H9 (cell line): ENCODE measurements at regions not wholly inside any gene's neighbourhood (a gene's known extent, or its start where the extent isn't known, plus 50 kb on each side); places are given as distances from the start of the nearest gene placed in this dataset.

Source experiments
- DNase-seq: peaks from one replicate; pipeline ENCODE4 v3.0.0-alpha.2; 2017
- H2AFZ ChIP-seq: one replicate; pipeline ENCODE4 v1.6.1; 2013; ENCODE audit warnings: mild to moderate bottlenecking, low read length, control low read depth, moderate library complexity
- H2AK5ac ChIP-seq: 2 replicates; pipeline ENCODE4 v1.6.1; 2013; ENCODE audit warnings: low read length, control low read depth, mixed read lengths; ENCODE audit not compliant: insufficient read length
- H2BK120ac ChIP-seq: one replicate; pipeline ENCODE4 v1.6.1; 2013; ENCODE audit warnings: low read depth, mild to moderate bottlenecking, low read length, control low read depth, inconsistent platforms; ENCODE audit not compliant: poor library complexity, severe bottlenecking
- H2BK12ac ChIP-seq: 2 replicates; pipeline ENCODE4 v1.6.1; 2013; ENCODE audit warnings: low read length, control low read depth, mixed read lengths, low read depth; ENCODE audit not compliant: insufficient read length
- H2BK15ac ChIP-seq: 2 replicates; pipeline ENCODE4 v1.6.1; 2013; ENCODE audit warnings: low read depth, low read length, control low read depth
- H2BK20ac ChIP-seq: one replicate; pipeline ENCODE4 v1.6.1; 2013; ENCODE audit warnings: low read depth, mild to moderate bottlenecking, low read length, control low read depth, inconsistent platforms; ENCODE audit not compliant: poor library complexity, severe bottlenecking
- H2BK5ac ChIP-seq: 2 replicates; pipeline ENCODE4 v1.6.1; 2013; ENCODE audit warnings: low read length, control low read depth, mixed read lengths; ENCODE audit not compliant: insufficient read length
- H3K14ac ChIP-seq: 2 replicates; pipeline ENCODE4 v1.6.1; 2013; ENCODE audit warnings: low read length, control low read depth; ENCODE audit not compliant: insufficient read depth
- H3K18ac ChIP-seq: 2 replicates; pipeline ENCODE4 v1.6.1; 2013; ENCODE audit warnings: low read depth, mild to moderate bottlenecking, mixed read lengths, low read length, control low read depth; ENCODE audit not compliant: insufficient read length
- H3K23ac ChIP-seq: 2 replicates; pipeline ENCODE4 v1.6.1; 2013; ENCODE audit warnings: low read length, control low read depth, mixed read lengths, low read depth; ENCODE audit not compliant: insufficient read length
- H3K23me2 ChIP-seq: 2 replicates; pipeline ENCODE4 v1.6.1; 2013; ENCODE audit warnings: low read depth, mild to moderate bottlenecking, mixed read lengths, low read length, control low read depth; ENCODE audit not compliant: insufficient read length, poor library complexity, severe bottlenecking
- H3K27ac ChIP-seq: 2 replicates; pipeline ENCODE4 v1.5.1; 2013; ENCODE audit warnings: low read length, control low read depth, mixed read lengths, low read depth; ENCODE audit not compliant: insufficient read length
- H3K27me3 ChIP-seq: 2 replicates; pipeline ENCODE4 v1.6.1; 2013; ENCODE audit warnings: low read length, control low read depth, inconsistent platforms; ENCODE audit not compliant: insufficient read depth
- H3K4ac ChIP-seq: 2 replicates; pipeline ENCODE4 v1.6.1; 2013; ENCODE audit warnings: low read depth, mild to moderate bottlenecking, control low read depth, inconsistent platforms, low read length, moderate library complexity
- H3K4me1 ChIP-seq: 2 replicates; pipeline ENCODE4 v1.6.1; 2013; ENCODE audit warnings: low read length, control low read depth, inconsistent platforms; ENCODE audit not compliant: insufficient read depth
- H3K4me2 ChIP-seq: 2 replicates; pipeline ENCODE4 v1.6.1; 2013; ENCODE audit warnings: low read length, control low read depth, mixed read lengths; ENCODE audit not compliant: insufficient read length, insufficient read depth
- H3K56ac ChIP-seq: 2 replicates; pipeline ENCODE4 v1.6.1; 2013; ENCODE audit warnings: low read depth, mild to moderate bottlenecking, mixed read lengths, low read length, control low read depth; ENCODE audit not compliant: insufficient read length
- H3K79me1 ChIP-seq: 2 replicates; pipeline ENCODE4 v1.6.1; 2013; ENCODE audit warnings: low read depth, mild to moderate bottlenecking, moderate library complexity, low read length, control low read depth, inconsistent platforms; ENCODE audit not compliant: insufficient read depth, poor library complexity, severe bottlenecking
- H3K79me2 ChIP-seq: 2 replicates; pipeline ENCODE4 v1.6.1; 2013; ENCODE audit warnings: low read length, control low read depth, inconsistent platforms; ENCODE audit not compliant: insufficient read depth
- H3K9ac ChIP-seq: 2 replicates; pipeline ENCODE4 v1.6.1; 2013; ENCODE audit warnings: low read length, control low read depth, mixed read lengths; ENCODE audit not compliant: insufficient read length; ENCODE audit errors: extremely low read depth
- H3K9me3 ChIP-seq: one replicate; pipeline ENCODE4 v1.6.1; 2013; ENCODE audit warnings: low read depth, low read length, inconsistent platforms; ENCODE audit not compliant: control insufficient read depth
- H3T11ph ChIP-seq: one replicate; pipeline ENCODE4 v1.6.1; 2013; ENCODE audit warnings: mild to moderate bottlenecking, low read length, control low read depth, inconsistent platforms
- H4K20me1 ChIP-seq: one replicate; pipeline ENCODE4 v1.6.1; 2013; ENCODE audit not compliant: control insufficient read depth, insufficient read length, insufficient read depth
- H4K5ac ChIP-seq: 2 replicates; pipeline ENCODE4 v1.6.1; 2013; ENCODE audit warnings: low read depth, mild to moderate bottlenecking, mixed read lengths, low read length, control low read depth; ENCODE audit not compliant: insufficient read length
- H4K8ac ChIP-seq: replicated peaks from 2 replicates; pipeline ENCODE4 v1.6.1; 2013; ENCODE audit warnings: low read length, control low read depth, mixed read lengths, low read depth; ENCODE audit not compliant: insufficient read length
- H4K91ac ChIP-seq: 2 replicates; pipeline ENCODE4 v1.6.1; 2013; ENCODE audit warnings: low read depth, mild to moderate bottlenecking, moderate library complexity, mixed read lengths, low read length, control low read depth; ENCODE audit not compliant: insufficient read length
- H3K27ac Mint-ChIP-seq, 3 experiments: 2 replicates in 2 of 3; 3 replicates in 1 of 3; pipeline ENCODE4 v1.8.0; 2020 to 2021; ENCODE audit warnings: mixed read lengths in 3 of 3, mild to moderate bottlenecking in 1 of 3, moderate library complexity in 1 of 3
- H3K27me3 Mint-ChIP-seq: 2 replicates; pipeline ENCODE4 v1.8.0; 2021; ENCODE audit warnings: low read depth, mild to moderate bottlenecking, moderate library complexity, mixed read lengths
- H3K36me3 Mint-ChIP-seq, 3 experiments: 2 replicates in 2 of 3; 3 replicates in 1 of 3; pipeline ENCODE4 v1.8.0; 2020 to 2021; ENCODE audit warnings: low read depth in 3 of 3, mixed read lengths in 3 of 3; ENCODE audit not compliant: insufficient read depth in 1 of 3
- H3K4me1 Mint-ChIP-seq, 2 experiments: 2 replicates each; pipeline ENCODE4 v1.8.0; 2020; ENCODE audit warnings: mixed read lengths in 2 of 2
- H3K4me3 Mint-ChIP-seq, 2 experiments: 2 replicates in 1 of 2; 3 replicates in 1 of 2; pipeline ENCODE4 v1.8.0; 2020 to 2021; ENCODE audit warnings: mild to moderate bottlenecking in 2 of 2, mixed read lengths in 2 of 2, moderate library complexity in 1 of 2
- H3K9me3 Mint-ChIP-seq, 2 experiments: 2 replicates in 1 of 2; 3 replicates in 1 of 2; pipeline ENCODE4 v1.8.0; 2020; ENCODE audit warnings: mild to moderate bottlenecking in 2 of 2, mixed read lengths in 2 of 2, moderate library complexity in 1 of 2
- WGBS: extraction: QIAGEN DNeasy Blood & Tissue Kit; methylation state at CpG from one replicate; pipeline ENCODE4 v1.1.7; 2013; ENCODE audit warnings: missing lambda C conversion rate, low lambda C conversion rate, mixed read lengths; ENCODE audit not compliant: insufficient read length; ENCODE audit errors: extremely low coverage; 5-methylcytosine and 5-hydroxymethylcytosine counted together
- TF ChIP-seq, protein P1 (sequence below): fragments of 200-600 bp; sonication (generic); conservative IDR thresholded peaks from 3 replicates; pipeline ENCODE4 v1.8.0; 2021; ENCODE audit warnings: antibody characterized with exemption, mild to moderate bottlenecking

DNA sequence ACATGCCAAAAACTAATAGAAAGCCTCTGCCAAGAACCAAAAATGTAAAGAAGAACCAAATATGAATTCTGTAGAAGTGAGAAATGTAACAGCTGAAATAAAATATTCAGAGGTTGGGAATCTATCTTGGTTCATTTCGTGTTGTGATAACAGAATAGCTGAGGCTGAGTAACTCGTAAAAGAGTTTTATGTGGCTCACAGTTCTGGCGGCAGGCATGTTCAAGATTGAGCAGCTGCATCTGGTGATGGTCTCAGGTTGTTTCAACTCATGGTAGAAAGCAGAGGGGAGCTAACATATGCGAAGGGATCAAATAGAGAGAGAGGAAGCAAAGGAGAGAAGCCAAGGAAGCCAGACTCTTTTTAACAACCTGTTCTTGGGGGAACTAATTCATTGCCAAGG lies 717.2 kb downstream of the TNS3 start:
- Histone ChIP-seq H2BK20ac (no peak overlapping the region), H3K9ac (no peak overlapping the region), H3K79me1 (no peaks in the 10 kb centered on the region), H3K23ac (no peak overlapping the region), H3K14ac (no peak overlapping the region), H4K20me1 (no peaks in the 10 kb centered on the region), H3K4me2 (no peak overlapping the region), H3K23me2 (no peaks in the 10 kb centered on the region), H3K18ac (no peak overlapping the region), H3K4ac (no peak overlapping the region), H3K79me2 (no peaks in the 10 kb centered on the region), H3K4me1 (no peaks in the 10 kb centered on the region; the same call in 1 of the 2 replicates), H3K27ac (no peak overlapping the region), H3K9me3 (no peaks in the 10 kb centered on the region), H2BK120ac (no peak overlapping the region), H2AK5ac (no peak overlapping the region), H3K56ac (no peak overlapping the region), H2BK15ac (no peak overlapping the region), H3K27me3 (no peaks in the 10 kb centered on the region), H4K5ac (no peak overlapping the region), H3T11ph (no peak overlapping the region), H2AFZ (no peak overlapping the region), H2BK12ac (no peak overlapping the region), H4K8ac (no peak overlapping the region), H4K91ac (no peak overlapping the region), H2BK5ac (no peak overlapping the region)
- H3K27ac Mint-ChIP-seq, result no peak overlapping the region
- TF ChIP-seq, protein P1, sequence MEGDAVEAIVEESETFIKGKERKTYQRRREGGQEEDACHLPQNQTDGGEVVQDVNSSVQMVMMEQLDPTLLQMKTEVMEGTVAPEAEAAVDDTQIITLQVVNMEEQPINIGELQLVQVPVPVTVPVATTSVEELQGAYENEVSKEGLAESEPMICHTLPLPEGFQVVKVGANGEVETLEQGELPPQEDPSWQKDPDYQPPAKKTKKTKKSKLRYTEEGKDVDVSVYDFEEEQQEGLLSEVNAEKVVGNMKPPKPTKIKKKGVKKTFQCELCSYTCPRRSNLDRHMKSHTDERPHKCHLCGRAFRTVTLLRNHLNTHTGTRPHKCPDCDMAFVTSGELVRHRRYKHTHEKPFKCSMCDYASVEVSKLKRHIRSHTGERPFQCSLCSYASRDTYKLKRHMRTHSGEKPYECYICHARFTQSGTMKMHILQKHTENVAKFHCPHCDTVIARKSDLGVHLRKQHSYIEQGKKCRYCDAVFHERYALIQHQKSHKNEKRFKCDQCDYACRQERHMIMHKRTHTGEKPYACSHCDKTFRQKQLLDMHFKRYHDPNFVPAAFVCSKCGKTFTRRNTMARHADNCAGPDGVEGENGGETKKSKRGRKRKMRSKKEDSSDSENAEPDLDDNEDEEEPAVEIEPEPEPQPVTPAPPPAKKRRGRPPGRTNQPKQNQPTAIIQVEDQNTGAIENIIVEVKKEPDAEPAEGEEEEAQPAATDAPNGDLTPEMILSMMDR, result no peak
- no peaks in the 10 kb centered on the region; a peak in 1 of 5 replicates for H3K9me3 Mint-ChIP-seq
- peaks cover 4 to 6% of the 10 kb centered on the region in 2 experiments; a peak in 2 of 4 replicates for H3K4me1 Mint-ChIP-seq
- WGBS, result no CpG with 5 or more reads among the region's 4 CpGs
- H3K36me3 Mint-ChIP-seq, result no peaks in the 10 kb centered on the region
- H3K4me3 Mint-ChIP-seq, result no peak overlapping the region
- DNase-seq, result no peak
- peaks cover 10% of the 10 kb centered on the region for H3K27me3 Mint-ChIP-seq
